Erythroblast (primary cell): ENCODE measurements at regions not wholly inside any gene's neighbourhood (a gene's known extent, or its start where the extent isn't known, plus 50 kb on each side); places are given as distances from the start of the nearest gene placed in this dataset.

Experiments
- GATA1 ChIP-seq: IDR thresholded peaks from 2 replicates; pipeline ENCODE4 v1.6.1; 2011; ENCODE audit warnings: low read depth, mild to moderate bottlenecking, control low read depth, low read length, moderate library complexity
- POLR2A ChIP-seq: IDR thresholded peaks from 2 replicates; pipeline ENCODE4 v1.6.1; 2011; ENCODE audit warnings: mild to moderate bottlenecking, low read length

DNA sequence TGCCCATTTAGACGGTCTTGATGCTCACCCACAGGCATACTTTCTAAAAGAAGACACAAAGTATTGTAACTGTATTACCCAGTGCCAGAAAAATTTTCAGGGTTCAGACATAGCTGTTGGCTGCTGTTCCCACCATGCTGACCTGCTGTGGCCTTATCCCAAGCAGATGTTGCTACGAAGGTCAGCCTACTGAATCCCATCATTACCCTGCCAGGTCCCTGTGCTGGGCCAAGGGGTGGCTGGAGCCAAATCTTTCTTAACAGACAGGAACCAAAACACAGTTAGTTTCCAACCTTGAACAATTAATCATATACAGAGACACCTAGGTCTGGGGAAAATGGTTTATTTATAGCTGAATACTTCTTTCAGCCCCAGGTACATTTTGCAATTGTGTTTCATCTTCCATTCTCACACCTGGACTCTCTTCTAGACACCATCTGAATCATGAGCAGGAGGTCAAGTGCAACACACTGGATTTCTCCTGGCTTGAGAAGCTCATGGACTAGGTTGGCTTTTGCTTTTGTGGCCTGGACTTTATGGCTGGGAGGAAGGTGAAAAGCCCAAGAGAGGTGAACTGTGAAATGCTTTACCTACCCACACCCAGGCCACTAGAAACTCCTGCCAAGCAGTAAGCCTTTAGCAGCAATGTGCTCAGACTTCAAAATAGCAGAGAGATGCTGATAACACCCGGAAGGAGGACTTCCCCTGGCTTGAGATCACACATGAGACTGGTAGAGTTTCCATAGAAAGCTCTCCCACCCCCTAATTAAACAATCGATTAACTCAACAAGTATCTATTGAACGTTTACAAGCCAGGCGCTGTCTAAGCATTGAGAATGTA is 150.1 kb downstream of the SUDS3 start:
- no peak for TF ChIP-seq POLR2A
- no peak for TF ChIP-seq GATA1
